ENCODE measurements at regions not wholly inside any gene's neighbourhood (a gene's known extent, or its start where the extent isn't known, plus 50 kb on each side); places are given as distances from the start of the nearest gene placed in this dataset.

GRCh38 chr4:14896656-14897175, 105.6 kb upstream of the CPEB2 start:
- Mint-ChIP-seq H3K27ac (no peak overlapping the region), H3K4me3 (no peak overlapping the region), H3K36me3 (ENCODE audit: low read depth) (no peaks in the 10 kb centered on the region), H3K4me1 (no peaks in the 10 kb centered on the region), H3K9me3 (no peaks in the 10 kb centered on the region), H3K27me3 (ENCODE audit: insufficient read depth) (peaks cover 16% of the 10 kb centered on the region)
- Histone ChIP-seq H3K27me3 (ENCODE audit: control insufficient read depth, insufficient read depth, low read length, poor library complexity, severe bottlenecking) (peaks cover 80% of the 10 kb centered on the region), H3K9me3 (ENCODE audit: control insufficient read depth, low read length) (no peaks in the 10 kb centered on the region), H3K9ac (ENCODE audit: extremely low read depth, low read length, poor library complexity, severe bottlenecking) (no peak overlapping the region), H3K27ac (ENCODE audit: low read depth, low read length) (no peak overlapping the region), H3K4me3 (ENCODE audit: low read length) (no peak overlapping the region), H3K36me3 (ENCODE audit: control insufficient read depth, insufficient read depth, low read length) (no peaks in the 10 kb centered on the region), H3K4me1 (ENCODE audit: control insufficient read depth, insufficient read depth, low read length) (no peaks in the 10 kb centered on the region)
- DNase-seq, result no peak
- 86% methylated on average over 2 of the region's 2 CpGs; no CpG with 5 or more reads in 1 of the 2 experiments for WGBS, 2 experiments (ENCODE audit: insufficient coverage in 1 of 2, insufficient read length in 1 of 2)
- TF ChIP-seq, protein P1, sequence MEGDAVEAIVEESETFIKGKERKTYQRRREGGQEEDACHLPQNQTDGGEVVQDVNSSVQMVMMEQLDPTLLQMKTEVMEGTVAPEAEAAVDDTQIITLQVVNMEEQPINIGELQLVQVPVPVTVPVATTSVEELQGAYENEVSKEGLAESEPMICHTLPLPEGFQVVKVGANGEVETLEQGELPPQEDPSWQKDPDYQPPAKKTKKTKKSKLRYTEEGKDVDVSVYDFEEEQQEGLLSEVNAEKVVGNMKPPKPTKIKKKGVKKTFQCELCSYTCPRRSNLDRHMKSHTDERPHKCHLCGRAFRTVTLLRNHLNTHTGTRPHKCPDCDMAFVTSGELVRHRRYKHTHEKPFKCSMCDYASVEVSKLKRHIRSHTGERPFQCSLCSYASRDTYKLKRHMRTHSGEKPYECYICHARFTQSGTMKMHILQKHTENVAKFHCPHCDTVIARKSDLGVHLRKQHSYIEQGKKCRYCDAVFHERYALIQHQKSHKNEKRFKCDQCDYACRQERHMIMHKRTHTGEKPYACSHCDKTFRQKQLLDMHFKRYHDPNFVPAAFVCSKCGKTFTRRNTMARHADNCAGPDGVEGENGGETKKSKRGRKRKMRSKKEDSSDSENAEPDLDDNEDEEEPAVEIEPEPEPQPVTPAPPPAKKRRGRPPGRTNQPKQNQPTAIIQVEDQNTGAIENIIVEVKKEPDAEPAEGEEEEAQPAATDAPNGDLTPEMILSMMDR (conservative IDR thresholded peaks at IDR 0.05), result no peak

DNA sequence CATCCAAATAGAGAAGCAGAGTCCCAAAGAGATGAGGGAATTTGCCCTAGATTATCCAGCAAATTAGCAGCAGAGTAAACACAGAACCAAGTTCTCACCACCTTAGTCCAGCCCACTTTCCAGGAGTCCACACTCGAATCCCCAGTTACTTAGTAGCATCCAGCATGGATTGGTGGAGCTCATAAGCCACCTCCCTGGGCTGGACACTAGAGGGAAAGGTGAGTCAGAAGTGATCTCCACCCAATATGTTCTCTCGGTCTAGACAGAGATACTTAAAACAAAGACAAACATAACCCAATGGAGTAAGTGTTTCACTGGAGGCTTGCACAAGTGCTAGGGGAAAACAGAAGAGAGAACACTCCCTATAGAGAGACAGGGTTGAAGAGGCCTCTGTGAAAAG, 105.1 kb upstream of the CPEB2 start:
- no peak for DNase-seq
- Histone ChIP-seq H3K36me3 (ENCODE audit: control insufficient read depth, insufficient read depth, low read length) (no peaks in the 10 kb centered on the region), H3K27ac (ENCODE audit: low read depth, low read length) (no peak overlapping the region), H3K4me1 (ENCODE audit: control insufficient read depth, insufficient read depth, low read length) (no peaks in the 10 kb centered on the region), H3K4me3 (ENCODE audit: low read length) (no peak overlapping the region), H3K9me3 (ENCODE audit: control insufficient read depth, low read length) (no peaks in the 10 kb centered on the region), H3K27me3 (ENCODE audit: control insufficient read depth, insufficient read depth, low read length, poor library complexity, severe bottlenecking) (peaks cover 80% of the 10 kb centered on the region), H3K9ac (ENCODE audit: extremely low read depth, low read length, poor library complexity, severe bottlenecking) (no peak overlapping the region)
- no peaks in the 10 kb centered on the region for H3K36me3 Mint-ChIP-seq (ENCODE audit: low read depth)
- peaks cover 16% of the 10 kb centered on the region for H3K27me3 Mint-ChIP-seq (ENCODE audit: insufficient read depth)
- no peak overlapping the region for H3K4me3 Mint-ChIP-seq
- H3K27ac Mint-ChIP-seq, result no peak overlapping the region
- 75% methylated on average over 1 of the region's 2 CpGs; no CpG with 5 or more reads in 1 of the 2 experiments for WGBS, 2 experiments (ENCODE audit: insufficient coverage in 1 of 2, insufficient read length in 1 of 2)
- H3K4me1 Mint-ChIP-seq, result no peaks in the 10 kb centered on the region
- TF ChIP-seq, protein P1 (conservative IDR thresholded peaks at IDR 0.05), result peak; percentile 49
- no peaks in the 10 kb centered on the region for H3K9me3 Mint-ChIP-seq

- Histone ChIP-seq H3K4me3 (ENCODE audit: low read length) (no peak overlapping the region), H3K9me3 (ENCODE audit: control insufficient read depth, low read length) (no peaks in the 10 kb centered on the region), H3K27me3 (ENCODE audit: control insufficient read depth, insufficient read depth, low read length, poor library complexity, severe bottlenecking) (peaks cover 79% of the 10 kb centered on the region), H3K36me3 (ENCODE audit: control insufficient read depth, insufficient read depth, low read length) (no peaks in the 10 kb centered on the region), H3K27ac (ENCODE audit: low read depth, low read length) (no peak overlapping the region), H3K4me1 (ENCODE audit: control insufficient read depth, insufficient read depth, low read length) (no peaks in the 10 kb centered on the region), H3K9ac (ENCODE audit: extremely low read depth, low read length, poor library complexity, severe bottlenecking) (no peak overlapping the region)
- H3K9me3 Mint-ChIP-seq, result no peaks in the 10 kb centered on the region
- H3K4me1 Mint-ChIP-seq, result no peaks in the 10 kb centered on the region
- TF ChIP-seq, protein P1 (conservative IDR thresholded peaks at IDR 0.05), result no peak
- no peaks in the 10 kb centered on the region for H3K36me3 Mint-ChIP-seq (ENCODE audit: low read depth)
- no peak overlapping the region for H3K27ac Mint-ChIP-seq
- peaks cover 16% of the 10 kb centered on the region for H3K27me3 Mint-ChIP-seq (ENCODE audit: insufficient read depth)
- DNase-seq, result no peak
- H3K4me3 Mint-ChIP-seq, result no peak overlapping the region
Measured at GRCh38 chr4:14898989-14899388, 103.3 kb upstream of the CPEB2 start.
